Duodenal mucosa (tissue), 2 donors: ENCODE measurements at regions not wholly inside any gene's neighbourhood (a gene's known extent, or its start where the extent isn't known, plus 50 kb on each side); places are given as distances from the start of the nearest gene placed in this dataset.
"Not testable (repeated sequence)": the region's sequence is repeated elsewhere in the genome, so short reads cannot be mapped to it uniquely, and the experiment has no call there.

Experiments used
- H3K27ac ChIP-seq: one replicate; pipeline ENCODE4 v1.7.0; 2013; ENCODE audit warnings: low read depth, low read length
- H3K27me3 ChIP-seq, 2 donors: one replicate each; pipeline ENCODE4 v1.7.0; 2013; ENCODE audit warnings: low read length in 2 of 2, control low read depth in 1 of 2; ENCODE audit not compliant: insufficient read depth in 2 of 2, control insufficient read depth in 1 of 2
- H3K36me3 ChIP-seq, 2 donors: one replicate each; pipeline ENCODE4 v1.7.0; 2013; ENCODE audit warnings: low read length in 2 of 2, control low read depth in 1 of 2; ENCODE audit not compliant: insufficient read depth in 2 of 2, control insufficient read depth in 1 of 2
- H3K4me1 ChIP-seq, 2 donors: one replicate each; pipeline ENCODE4 v1.7.0; 2013; ENCODE audit warnings: low read length in 2 of 2, control low read depth in 1 of 2; ENCODE audit not compliant: insufficient read depth in 2 of 2, control insufficient read depth in 1 of 2
- H3K4me3 ChIP-seq, 2 donors: one replicate each; pipeline ENCODE4 v1.7.0; 2013; ENCODE audit warnings: low read length in 2 of 2, low read depth in 1 of 2
- H3K9ac ChIP-seq, 2 donors: one replicate each; pipeline ENCODE4 v1.7.0; 2013; ENCODE audit warnings: low read length in 2 of 2, low read depth in 1 of 2
- H3K9me3 ChIP-seq, 2 donors: one replicate each; pipeline ENCODE4 v1.7.0; 2013; ENCODE audit warnings: low read length in 2 of 2, control low read depth in 1 of 2; ENCODE audit not compliant: control insufficient read depth in 1 of 2

DNA sequence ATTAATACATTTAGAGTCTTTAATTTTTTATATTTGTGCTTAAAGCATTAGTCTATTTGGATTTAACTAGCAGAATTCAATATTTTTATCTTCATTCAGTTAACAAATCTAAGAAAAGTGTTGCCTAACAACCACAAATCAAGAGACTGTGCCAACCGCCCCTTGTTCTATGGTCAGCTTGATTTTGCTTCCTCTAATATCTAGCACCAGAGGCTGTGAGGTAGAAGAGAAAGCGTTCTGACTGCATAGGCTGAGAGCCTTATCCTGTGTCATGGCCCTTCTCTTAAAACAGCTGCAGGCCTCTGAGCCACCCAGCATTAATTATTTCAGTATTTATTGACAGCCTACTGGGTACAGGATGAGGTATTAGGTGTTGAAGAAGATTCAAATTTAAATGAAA, 693.0 kb upstream of the CDH6 start:
- H3K27ac ChIP-seq = no peak overlapping the region
- no peak overlapping the region for H3K9ac ChIP-seq
- H3K27me3 ChIP-seq = no peaks in the 10 kb centered on the region
- no peaks in the 10 kb centered on the region for H3K4me1 ChIP-seq
- H3K36me3 ChIP-seq = no peaks in the 10 kb centered on the region
- H3K9me3 ChIP-seq = no peaks in the 10 kb centered on the region
- H3K4me3 ChIP-seq = no peak overlapping the region

DNA sequence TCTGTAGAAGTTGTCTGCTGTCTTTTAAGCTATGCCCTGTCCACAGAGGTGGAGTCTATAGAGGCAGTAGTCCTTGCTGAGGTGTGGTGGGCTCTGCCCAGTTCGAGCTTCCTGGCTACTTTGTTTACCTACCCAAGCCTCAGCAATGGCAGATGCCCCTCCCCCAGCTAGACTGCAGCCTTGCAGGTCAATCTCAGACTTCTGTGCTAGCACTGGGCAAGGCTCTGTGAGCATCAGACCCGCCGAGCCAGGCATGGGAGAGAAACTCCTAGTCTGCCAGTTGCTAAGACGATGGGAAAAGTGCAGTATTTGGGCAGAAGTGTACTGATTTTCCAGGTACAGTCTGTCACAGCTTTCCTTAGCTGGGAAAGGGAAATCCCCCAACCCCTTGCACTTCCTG, 694.1 kb upstream of the CDH6 start:
- Histone ChIP-seq H3K4me1 (no peaks in the 10 kb centered on the region), H3K4me3 (no peak overlapping the region), H3K9ac (no peak overlapping the region), H3K36me3 (no peaks in the 10 kb centered on the region), H3K9me3 (no peaks in the 10 kb centered on the region), H3K27ac (no peak overlapping the region), H3K27me3 (no peaks in the 10 kb centered on the region)

GRCh38 chr5:30498972-30499371, 694.5 kb upstream of the CDH6 start:
- Histone ChIP-seq H3K27ac (no peak overlapping the region), H3K27me3 (no peaks in the 10 kb centered on the region), H3K4me3 (no peak overlapping the region), H3K36me3 (no peaks in the 10 kb centered on the region), H3K4me1 (no peaks in the 10 kb centered on the region), H3K9me3 (no peaks in the 10 kb centered on the region), H3K9ac (no peak overlapping the region)

DNA sequence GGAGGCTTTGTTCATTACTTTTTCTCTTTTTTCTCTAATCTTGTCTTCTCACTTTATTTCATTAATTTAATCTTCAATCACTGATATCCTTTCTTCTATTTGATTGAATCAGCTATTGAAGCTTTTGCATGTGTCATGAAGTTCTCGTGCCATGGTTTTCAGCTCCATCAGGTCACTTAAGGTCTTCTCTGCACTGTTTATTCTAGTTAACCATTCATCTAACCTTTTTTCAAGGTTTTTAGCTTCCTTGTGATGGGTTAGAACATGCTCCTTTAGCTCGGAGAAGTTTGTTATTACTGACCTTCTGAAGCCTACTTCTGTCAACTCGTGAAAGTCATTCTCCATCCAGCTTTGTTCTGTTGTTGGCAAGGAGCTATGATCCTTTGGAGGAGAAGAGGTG, 695.0 kb upstream of the CDH6 start:
- H3K27me3 ChIP-seq, H3K9me3 ChIP-seq, H3K9ac ChIP-seq, H3K36me3 ChIP-seq, H3K4me1 ChIP-seq, H3K4me3 ChIP-seq, H3K27ac ChIP-seq: not testable (repeated sequence)

DNA sequence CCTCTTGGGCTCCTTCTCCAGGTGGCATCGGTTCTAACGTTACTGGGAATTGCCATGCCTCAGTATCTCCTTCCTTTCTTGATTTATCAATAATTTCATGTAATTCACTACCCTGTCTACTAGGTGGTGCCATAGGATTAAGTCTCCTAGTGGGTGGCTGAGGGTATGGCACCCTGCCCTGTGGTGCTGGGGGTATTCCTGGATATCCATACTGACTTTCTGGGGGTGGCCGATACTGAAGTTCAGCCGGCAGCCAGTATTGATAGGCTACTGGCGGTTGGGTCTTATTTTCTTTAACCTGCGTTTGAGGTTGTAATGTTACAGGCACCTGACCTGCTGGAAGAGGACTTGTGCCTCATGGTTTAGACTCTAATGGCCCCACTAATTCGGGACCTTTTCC, 699.4 kb upstream of the CDH6 start:
- not testable (repeated sequence) for H3K27ac ChIP-seq, H3K4me1 ChIP-seq, H3K27me3 ChIP-seq, H3K36me3 ChIP-seq, H3K9ac ChIP-seq, H3K9me3 ChIP-seq, H3K4me3 ChIP-seq

DNA sequence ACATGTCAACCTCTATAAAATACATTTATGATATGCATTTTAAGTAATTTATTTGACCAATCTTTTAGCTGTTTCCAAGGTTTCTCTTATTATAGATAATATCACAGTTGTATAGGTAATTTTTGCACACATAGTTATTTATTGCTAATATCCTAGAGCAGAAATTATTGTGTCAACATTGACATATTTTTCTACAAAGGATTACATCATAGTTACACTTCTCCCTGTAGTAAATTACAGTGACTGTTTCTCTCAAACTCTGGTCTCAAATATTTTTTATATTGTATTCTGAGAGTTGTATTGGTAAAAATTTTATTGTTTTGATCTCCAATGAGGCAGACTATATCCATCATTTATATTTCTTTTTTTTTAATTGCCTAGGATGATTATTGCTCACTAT, 714.4 kb upstream of the CDH6 start:
- H3K36me3 ChIP-seq = no peaks in the 10 kb centered on the region
- no peak overlapping the region for H3K27ac ChIP-seq
- H3K9me3 ChIP-seq = peaks cover 10 to 14% of the 10 kb centered on the region in 2 donors
- no peak overlapping the region for H3K9ac ChIP-seq
- H3K4me1 ChIP-seq = no peaks in the 10 kb centered on the region
- H3K27me3 ChIP-seq = no peaks in the 10 kb centered on the region
- no peak overlapping the region for H3K4me3 ChIP-seq

- Histone ChIP-seq H3K9ac (no peak overlapping the region), H3K9me3 (peaks cover 10 to 17% of the 10 kb centered on the region in 2 donors), H3K4me1 (no peaks in the 10 kb centered on the region), H3K36me3 (no peaks in the 10 kb centered on the region), H3K27ac (no peak overlapping the region), H3K27me3 (no peaks in the 10 kb centered on the region), H3K4me3 (no peak overlapping the region)
Measured at GRCh38 chr5:30475429-30475828, 718.1 kb upstream of the CDH6 start.

- H3K27me3 ChIP-seq = no peaks in the 10 kb centered on the region
- H3K9me3 ChIP-seq = peaks cover 8% of the 10 kb centered on the region in 2 donors
- H3K4me1 ChIP-seq = no peaks in the 10 kb centered on the region
- H3K27ac ChIP-seq = no peak overlapping the region
- H3K4me3 ChIP-seq = no peak overlapping the region
- no peaks in the 10 kb centered on the region for H3K36me3 ChIP-seq
- no peak overlapping the region for H3K9ac ChIP-seq
Measured at GRCh38 chr5:30469691-30470090, 723.8 kb upstream of the CDH6 start.

- Histone ChIP-seq H3K36me3 (no peaks in the 10 kb centered on the region), H3K9me3 (no peaks in the 10 kb centered on the region), H3K27me3 (no peaks in the 10 kb centered on the region), H3K9ac (no peak overlapping the region), H3K4me1 (no peaks in the 10 kb centered on the region), H3K4me3 (no peak overlapping the region), H3K27ac (no peak overlapping the region)
Measured at GRCh38 chr5:30458681-30459080, 734.8 kb upstream of the CDH6 start.

DNA sequence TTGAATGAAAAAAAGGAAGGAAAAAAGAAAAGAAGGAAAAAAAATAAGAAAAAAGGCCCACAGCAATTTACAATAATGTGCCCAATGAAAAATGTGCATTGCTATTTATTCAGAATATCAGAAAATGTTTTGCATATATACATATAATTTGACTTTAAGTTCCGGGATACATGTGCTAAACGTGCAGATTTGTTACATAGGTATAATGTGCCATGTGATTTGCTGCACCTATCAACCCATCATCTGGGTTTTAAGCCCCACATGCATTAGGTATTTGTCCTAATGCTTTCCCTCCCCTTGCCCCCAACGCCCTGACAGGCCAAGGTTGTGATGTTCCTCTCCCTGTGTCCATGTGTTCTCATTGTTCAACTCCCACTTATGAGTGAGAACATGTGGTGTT, 738.0 kb upstream of the CDH6 start:
- H3K9me3 ChIP-seq, H3K27ac ChIP-seq, H3K27me3 ChIP-seq, H3K4me3 ChIP-seq, H3K4me1 ChIP-seq, H3K36me3 ChIP-seq, H3K9ac ChIP-seq: not testable (repeated sequence)

- Histone ChIP-seq H3K9me3 (no peaks in the 10 kb centered on the region), H3K4me1 (no peaks in the 10 kb centered on the region), H3K27ac (no peak overlapping the region), H3K4me3 (no peak overlapping the region), H3K27me3 (no peaks in the 10 kb centered on the region), H3K9ac (no peak overlapping the region), H3K36me3 (no peaks in the 10 kb centered on the region)
Measured at GRCh38 chr5:30453168-30453567, 740.3 kb upstream of the CDH6 start.
